Stimulated activated CD4-positive, alpha-beta T cell treated with anti-CD3 and anti-CD28 coated beads, Interleukin-2, amount 100 ng/mL, for 48 hours (primary cell): ENCODE measurements at regions not wholly inside any gene's neighbourhood (a gene's known extent, or its start where the extent isn't known, plus 50 kb on each side); places are given as distances from the start of the nearest gene placed in this dataset.

Experiments
- DNase-seq, 2 donors: peaks; one replicate each; pipeline ENCODE4 v3.0.0-alpha.2; 2020

DNA sequence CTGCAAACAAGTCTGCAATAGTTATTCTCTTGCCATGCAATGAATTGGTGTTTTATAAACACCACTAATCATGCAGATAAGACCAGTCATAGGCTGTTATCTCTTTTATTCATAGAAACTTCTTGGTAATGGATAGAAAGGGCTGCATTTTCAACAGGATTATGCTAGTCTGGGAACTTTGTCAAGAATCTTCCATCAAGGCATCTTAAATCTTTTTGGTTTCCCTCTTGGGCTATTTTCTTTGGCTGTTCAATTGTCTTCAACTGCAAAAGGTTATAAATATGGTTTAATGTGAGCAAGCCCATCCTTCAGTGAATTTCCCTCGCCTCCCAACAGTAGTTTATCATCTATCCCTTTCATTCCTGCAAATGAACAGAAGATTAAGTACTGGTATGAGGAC is 59.0 kb upstream of the MINAR1 start:
- DNase-seq, result no peak

DNA sequence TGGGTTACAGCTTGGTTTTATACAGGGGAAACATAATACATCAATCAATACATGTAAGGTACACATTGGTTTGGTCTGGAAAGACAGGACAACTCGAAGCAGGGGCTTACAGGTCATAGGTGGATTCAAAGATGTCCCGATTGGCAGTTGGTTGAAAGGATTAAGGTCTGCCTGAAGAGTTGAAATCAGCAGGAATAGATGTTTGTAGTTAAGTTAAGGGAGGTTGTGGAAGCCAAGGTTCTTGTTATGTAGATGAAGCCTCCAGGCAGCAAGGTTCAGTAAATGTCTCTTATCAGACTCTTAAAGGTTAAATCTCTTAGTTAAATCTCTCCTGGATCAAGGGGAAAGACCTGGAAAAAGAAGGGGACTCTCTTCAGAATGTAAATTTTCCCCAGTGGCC is 58.4 kb upstream of the MINAR1 start:
- no peak for DNase-seq

DNA sequence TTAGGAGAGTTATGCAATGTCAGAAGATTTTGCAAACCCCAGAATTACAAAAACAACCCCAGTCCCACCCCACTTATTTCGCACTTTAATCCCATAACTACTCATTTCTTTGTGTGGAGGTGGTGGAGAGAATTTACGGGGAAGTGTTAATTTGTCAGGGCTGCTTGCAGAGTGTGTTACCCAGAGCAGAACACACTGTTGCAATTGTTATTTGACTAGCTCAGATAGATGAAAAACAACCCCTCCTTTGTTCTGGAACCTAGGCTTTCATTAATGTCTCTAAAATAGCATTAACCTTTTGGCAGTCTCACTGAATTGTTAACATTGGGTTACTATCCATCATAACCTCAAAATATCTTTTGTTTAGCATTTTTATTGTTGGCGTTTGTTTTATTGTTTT is 55.8 kb upstream of the MINAR1 start:
- DNase-seq, result no peak

DNA sequence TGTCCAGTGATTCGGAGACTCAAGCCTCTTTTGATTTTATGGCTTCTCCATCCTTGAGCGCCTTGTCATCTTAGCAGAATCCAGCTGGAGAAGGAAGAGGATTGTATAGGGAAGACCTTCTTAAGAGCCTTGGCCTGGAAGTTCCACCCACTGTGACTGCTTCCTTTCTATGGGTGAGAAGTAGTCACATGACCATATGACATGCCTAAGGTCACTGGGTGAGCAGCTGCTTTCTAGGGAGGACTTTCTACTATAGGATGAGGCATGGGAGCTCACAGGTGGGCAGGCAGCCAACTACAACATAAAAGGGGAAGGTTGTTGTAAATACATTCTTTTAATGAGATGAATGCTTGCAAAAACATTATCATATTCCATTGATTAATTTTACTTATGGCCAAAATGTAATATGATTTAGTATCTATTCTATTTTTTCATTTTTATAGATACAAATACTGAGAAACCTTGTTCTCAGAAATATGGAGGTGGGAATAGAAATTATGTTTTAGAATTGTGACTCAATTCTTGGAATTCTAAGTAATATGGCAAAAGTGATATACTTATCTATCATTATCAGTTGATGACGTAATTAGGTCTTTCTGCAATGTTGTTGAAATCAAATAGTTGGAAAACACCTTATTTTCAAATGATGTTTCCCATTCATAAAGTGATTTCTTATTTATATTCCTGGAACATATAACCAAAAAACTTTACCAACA is 53.6 kb upstream of the MINAR1 start:
- DNase-seq, result no peak

DNA sequence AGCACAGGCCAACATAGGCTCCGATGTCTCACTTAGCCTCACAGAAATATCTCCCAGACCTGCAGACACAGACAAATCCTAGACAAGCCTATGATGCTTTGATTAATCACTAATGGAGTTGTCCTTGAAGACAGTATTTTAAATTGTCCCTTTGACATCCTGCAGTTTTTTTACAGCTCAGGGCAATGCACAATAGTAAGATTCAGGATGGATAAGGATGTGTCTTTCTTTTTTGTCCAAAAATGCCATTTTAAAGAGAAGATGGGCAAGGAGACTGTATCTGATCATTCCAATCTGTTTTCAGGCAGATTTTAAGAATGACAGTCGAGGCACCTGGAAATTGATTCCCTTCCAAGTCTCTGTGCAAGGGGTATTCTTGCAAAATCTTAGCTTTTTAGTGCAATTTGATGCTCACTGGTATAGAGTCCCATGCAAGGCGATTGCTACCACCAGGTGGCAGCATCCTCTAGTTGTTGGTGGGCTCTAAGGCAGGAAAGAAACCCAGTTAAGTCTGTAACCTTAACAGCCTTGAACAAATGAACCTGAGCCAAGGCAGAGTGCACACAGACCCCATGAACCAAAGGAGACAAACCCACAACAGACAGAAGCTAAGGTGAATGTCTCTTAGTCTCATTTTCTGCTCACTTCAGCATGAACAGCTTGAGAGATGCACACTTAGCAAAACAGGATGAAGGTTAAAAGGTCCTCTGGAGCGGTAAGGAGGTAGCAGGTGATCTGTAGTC is 51.2 kb upstream of the MINAR1 start:
- DNase-seq, result peak; percentile 76 to 78

DNA sequence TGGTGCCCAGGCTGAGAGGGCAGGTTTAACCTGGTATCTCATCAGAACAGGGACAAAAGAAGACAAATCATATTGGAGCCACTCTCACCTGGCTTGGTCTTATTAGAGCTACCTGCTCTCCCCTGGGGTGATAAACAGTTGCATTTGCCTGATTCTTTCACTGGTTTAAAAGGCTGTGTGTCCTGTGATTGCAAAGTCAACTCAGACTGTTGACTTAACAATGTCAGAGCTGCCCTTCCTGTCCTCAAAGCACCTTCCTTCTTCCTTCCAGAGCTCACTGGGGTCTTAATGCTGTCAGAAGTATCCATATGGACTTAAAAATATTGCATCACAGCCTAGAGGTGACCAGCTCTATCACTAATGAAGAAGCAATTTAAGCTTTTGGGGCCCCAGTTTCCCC is 50.5 kb upstream of the MINAR1 start:
- no peak for DNase-seq
